GM19468 (cell line): ENCODE measurements at regions not wholly inside any gene's neighbourhood (a gene's known extent, or its start where the extent isn't known, plus 50 kb on each side); places are given as distances from the start of the nearest gene placed in this dataset.

Experiments
- ATAC-seq: cut with Tn5 transposase; IDR thresholded peaks from one replicate; pipeline ENCODE4 v1.9.1; 2021; ENCODE audit warnings: mild to moderate bottlenecking, moderate library complexity, moderate number of reproducible peaks; ENCODE audit not compliant: unreplicated experiment; ENCODE audit errors: extremely low read depth

GRCh38 chr2:8569332-8569930 lies 112.4 kb upstream of the ID2 start:
- ATAC-seq = no peak

- no peak for ATAC-seq
Observed at GRCh38 chr2:8570637-8571036, 111.2 kb upstream of the ID2 start.

DNA sequence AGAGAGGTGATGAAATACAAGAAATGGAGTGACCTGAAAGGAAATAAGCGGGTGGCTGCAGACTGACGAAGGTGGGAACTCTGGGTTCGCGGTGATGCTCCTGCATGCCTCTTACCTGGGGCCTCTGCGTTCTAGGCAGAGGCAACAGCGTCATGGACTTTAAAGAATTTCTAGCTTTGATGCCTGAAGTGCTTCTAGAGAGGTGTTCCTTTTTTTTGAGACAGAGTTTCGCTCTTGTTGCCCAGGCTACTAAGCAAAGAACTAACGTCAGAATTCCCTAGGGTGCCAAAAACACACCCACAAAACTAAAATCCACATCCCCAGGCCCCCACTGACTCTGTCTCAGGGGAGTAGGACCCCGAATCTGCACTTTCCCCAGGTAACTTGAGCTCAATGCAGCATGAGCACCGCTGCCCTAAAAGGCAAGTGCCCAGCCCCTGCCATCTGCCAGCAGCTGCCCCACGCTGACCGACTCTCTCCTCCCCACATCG lies 110.5 kb upstream of the ID2 start:
- no peak for ATAC-seq

DNA sequence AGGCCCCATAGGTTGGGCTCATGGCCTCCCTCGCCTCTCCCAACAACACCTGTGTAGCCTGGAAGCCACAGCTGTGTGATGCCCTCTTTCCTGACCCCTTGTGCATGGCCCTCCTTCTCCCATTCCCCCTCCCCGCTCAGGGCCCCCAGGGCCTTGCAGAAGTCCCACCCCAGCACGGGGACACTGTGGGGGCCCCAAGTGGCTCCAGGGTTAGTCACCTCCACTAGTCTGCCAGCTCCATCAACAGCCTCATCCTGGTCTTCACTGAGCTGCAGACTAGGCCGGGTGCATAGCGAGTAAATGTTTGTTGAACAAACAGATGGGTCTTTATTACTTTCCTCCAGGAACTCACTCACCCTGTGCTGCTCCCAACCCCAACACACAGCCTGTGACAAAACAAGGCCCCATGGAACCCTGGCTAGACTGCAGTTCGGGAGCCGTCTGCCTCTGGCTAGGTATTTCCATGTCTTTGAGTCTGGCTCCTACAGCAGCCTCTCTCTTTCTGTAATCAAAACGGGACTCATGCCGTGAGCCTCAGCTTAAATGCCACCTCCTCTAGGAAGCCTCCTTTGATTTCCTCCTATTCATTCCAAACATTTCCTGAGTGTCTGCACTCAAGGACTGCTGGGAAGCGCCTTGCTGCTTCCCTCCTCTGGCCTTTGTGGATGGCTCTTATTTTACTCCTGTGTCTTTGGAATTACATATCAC lies 109.9 kb upstream of the ID2 start:
- no peak for ATAC-seq

- ATAC-seq = no peak
Observed at GRCh38 chr2:8572712-8573233, 109.1 kb upstream of the ID2 start.

- ATAC-seq = no peak
Observed at GRCh38 chr2:8573234-8573941, 108.5 kb upstream of the ID2 start.

- no peak for ATAC-seq
Observed at GRCh38 chr2:8573942-8574195, 108.0 kb upstream of the ID2 start.

GRCh38 chr2:8574196-8575037 lies 107.4 kb upstream of the ID2 start:
- ATAC-seq = peak; percentile 20

DNA sequence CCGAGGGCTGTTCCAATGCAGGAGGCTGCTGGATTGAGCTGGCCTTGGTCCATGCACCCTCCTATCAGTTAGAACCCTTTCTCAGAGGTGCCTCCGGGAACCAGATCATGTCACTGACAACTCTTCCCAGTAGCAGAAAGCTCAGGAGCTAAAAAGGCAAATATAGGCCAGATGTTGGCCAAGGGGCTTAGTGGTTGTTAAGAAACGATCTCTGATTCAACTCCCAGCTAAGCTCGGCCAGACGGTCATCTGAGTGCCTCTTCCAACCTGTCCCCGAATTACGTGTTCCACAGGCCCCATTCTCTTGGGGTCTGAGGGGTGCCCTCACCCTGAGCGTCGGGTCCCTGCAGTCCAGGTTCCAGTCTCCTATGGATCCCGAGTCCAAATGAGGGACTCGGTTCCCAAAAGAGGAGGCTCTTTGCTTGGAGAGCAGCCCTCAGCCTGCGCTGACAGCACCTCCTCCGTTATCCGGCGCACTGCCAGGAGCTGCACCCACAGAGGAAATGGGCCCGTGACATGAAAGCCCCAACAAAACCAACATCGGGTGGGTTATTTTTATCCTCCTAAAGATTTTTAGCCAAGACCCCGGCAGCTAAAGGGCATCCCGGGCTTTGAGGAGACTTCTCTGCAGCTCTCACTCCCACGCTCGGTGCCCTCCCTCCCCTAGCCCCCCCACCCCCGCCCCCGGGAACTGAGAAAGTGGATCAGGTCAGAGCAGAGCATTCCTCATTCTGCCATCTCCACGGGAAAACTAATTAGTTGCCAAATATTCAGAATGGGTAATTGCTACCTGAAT lies 106.6 kb upstream of the ID2 start:
- ATAC-seq = no peak

GRCh38 chr2:8575834-8576423 lies 105.9 kb upstream of the ID2 start:
- ATAC-seq = no peak

GRCh38 chr2:8576525-8577167 lies 105.2 kb upstream of the ID2 start:
- no peak for ATAC-seq

DNA sequence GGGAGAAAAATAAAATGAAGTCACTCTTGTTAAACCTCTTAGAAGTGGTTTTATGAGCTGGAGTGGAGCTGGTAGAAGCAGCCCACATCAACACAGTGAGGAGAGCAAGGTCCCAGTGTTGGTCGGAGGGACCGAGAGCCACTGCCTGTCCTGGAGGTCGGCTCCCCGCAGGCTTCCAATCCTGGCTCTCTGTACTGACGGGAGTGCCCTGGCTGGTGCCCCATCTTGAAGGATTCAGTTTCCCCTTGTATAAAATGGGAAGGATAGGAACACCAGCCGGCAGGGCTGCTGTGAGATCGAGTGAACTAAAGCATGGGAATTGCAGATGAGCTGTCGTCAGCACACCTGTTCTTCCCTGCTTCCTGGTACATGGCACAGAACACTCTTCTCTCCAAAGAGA lies 104.3 kb upstream of the ID2 start:
- no peak for ATAC-seq

DNA sequence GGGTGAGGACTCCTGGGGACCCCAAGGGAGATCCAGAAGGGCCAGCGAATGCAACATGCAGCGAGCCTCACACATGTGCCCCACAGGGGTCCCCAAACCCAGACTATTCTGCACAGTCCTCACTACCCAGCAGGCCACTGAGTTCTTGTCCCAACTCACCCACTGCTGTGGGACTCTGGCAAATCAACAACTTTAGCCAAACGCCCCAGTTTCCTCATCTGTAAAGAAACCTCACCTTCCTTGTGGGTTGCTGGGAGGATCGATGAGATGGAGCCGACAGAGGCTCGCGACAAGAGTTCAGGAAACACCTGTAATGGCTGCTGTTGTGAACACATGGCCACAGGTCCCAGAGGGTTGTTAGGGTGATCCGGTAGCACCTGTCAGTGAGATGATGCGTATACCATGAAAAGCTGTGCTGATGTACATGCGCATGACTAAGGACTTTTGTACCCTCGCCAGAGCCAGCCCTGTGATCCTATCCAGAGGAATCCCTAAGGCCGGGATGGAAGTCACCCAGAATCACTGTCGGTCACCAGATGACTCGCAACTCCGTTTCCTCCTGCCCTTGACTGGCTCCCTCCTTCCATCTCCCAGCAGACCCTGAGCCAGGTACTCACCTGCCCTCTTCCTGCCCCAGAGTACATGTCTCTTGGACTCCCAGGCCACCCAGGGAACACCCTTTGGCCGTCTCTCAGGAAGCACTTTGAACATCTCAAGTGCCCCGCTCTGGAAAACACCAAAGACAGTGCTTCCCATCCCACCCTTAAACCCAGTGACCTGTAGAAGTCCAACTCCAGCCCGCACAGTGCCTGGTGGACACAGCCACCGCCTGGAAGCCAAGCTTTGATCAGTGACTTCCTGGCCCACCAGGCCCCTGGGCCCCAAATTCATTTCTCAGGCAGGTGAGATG lies 103.3 kb upstream of the ID2 start:
- ATAC-seq = no peak

- no peak for ATAC-seq
Observed at GRCh38 chr2:8579485-8580085, 102.3 kb upstream of the ID2 start.

DNA sequence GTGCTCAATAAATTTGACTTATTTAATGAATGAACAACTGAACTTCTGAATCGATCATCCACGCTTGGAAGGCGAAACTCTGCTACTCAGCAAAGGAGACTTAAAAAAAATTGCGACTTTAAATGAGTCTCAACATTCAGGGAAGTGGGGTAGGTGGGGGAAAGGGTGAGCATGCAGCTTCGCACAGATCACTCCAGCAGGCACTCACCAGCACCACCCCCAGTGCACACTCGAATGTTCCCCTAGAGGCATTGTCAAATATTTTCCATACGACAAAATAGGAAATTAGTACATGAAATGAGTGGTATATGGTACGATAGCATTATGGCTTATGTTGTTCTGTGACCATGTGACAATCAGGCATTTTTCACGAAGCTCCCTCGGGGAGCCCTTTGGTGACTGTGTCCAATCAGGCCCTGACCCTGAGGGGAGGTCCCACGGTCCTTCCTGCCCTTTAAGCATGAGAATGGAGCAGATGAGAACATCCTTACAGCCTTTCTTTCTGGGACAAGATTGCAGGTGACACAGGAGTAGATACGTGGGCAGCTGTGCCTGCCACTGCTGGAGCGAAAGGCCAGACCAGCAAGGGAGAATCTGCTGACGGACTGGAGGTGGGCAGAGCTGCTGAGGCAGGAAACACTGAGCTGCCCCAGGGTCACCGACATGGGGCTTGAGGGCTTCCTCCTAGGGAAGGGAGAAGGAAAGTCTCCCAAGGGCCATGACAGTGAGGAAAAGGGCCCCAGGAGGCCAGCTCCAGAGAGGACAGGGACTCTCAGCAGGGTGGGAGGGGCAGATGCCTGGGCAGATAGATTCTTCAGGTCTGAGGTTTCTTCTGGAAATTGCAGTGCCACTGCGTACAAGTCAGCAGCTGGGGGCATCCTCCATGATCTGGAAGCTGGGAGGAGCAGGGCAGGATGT lies 101.3 kb upstream of the ID2 start:
- no peak for ATAC-seq

DNA sequence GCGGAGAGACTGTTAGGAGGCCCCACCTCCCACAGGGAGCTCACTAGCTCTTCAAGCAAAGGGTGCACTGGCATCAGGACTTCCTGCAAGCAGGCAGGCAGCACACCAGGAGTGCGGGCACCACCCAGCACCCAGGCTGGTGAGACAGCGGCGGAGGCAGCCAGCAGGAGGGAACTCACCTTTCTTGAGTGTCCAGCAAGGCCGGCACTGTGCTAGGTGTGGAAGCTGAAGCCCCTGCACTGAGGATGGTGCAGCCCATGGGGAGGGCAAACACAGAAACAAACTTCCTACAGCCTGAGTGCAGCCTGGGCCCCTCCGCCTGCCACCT lies 100.7 kb upstream of the ID2 start:
- no peak for ATAC-seq

DNA sequence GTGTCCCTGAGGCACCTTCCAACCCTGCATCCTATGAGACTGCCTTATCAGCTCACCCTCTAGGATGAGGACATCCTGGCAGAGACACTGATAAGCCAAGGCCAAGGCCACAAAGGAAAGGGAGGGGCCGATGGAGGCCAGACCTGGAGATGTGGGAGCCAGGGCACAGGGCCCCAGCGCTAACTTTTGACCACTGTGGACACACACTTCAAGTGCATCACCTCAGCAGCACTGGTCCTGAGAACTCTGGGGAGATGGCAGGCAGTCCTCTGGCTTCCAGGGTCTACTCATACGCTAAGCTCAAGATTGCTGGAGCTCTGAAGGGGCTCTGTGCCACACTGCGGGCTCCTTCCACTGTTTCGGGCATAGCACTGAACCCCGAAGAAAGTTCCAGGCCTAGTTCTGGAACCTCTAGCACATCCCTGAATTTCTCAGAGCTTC lies 100.2 kb upstream of the ID2 start:
- no peak for ATAC-seq
